ENCODE measurements at regions not wholly inside any gene's neighbourhood (a gene's known extent, or its start where the extent isn't known, plus 50 kb on each side); places are given as distances from the start of the nearest gene placed in this dataset.
"Not testable (repeated sequence)": the region's sequence is repeated elsewhere in the genome, so short reads cannot be mapped to it uniquely, and the experiment has no call there.

DNA sequence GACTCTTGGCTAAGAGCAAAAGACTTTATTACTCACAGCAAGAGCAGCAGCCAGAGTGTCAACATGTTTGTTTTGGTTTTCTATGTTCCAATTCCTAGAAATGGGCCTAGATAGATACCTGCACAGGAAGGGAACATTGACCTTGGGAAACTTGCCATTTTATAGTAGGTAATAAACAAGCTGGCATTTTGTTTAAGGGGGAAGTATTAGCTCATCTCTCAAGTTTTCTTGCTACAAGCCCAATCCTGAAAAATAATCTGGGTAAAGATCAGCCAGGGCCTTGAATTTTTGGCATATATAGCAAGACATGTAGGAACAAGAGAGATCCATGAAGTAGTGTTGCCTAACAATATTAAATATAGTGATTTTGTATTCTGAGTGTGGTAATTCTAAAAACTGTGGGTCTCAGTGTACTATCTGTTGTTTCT is 51.4 kb upstream of the RGL1 start:
- no peak for DNase-seq

DNA sequence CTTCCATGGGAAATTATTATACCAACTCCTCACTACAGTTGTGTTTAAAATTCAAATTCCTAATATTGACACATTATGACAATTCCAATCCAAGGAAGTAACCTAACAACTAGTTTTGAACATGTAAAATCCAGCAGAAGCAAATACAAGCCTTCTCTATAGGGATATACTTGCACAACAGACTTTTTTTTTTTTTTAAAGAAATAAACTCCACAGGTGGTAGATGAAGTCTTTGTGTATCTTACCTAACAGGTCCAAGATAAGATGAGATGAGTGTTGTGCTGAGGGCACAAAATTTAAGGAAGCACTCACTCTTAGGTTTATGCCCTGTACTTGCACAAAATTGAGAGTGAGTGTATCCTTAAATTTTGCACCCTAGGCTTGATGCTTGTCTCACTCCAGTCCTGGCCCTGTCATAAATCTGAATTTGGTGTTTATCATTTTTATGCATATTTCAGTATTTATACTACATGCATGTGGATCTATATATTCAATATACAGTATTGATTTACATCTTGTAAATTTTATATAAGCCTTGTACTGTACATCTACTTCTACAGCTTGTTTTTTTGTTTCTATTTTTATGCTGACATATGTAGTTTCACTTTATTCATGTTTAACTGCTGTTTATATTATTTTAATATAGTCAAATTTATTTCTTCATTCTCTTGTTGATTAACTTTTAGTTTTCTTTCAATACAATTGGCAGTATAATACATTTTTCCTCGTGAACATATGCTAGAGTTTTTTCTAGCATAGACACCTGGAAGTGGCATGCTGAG is 60.6 kb upstream of the RGL1 start:
- DNase-seq: no peak

DNA sequence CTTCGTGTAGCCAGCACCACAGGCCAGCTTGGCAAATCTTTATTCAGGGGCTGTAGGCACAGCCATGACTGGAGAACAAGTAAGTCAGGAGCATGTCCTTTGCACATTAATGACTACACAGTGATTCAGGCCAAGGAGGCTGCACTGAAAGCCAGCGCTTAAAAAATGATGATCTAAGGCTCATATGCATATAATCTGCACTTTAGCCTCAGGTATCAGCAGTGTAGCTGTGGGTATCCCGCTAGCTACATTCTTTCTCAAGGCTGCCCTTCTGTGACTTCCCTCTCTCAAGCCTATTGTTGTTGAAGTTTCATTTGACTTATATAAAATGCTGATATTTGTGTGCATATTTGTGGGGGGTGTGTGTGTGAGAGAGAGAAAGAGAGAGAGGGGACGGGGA is 62.6 kb upstream of the RGL1 start:
- no peak for DNase-seq

DNA sequence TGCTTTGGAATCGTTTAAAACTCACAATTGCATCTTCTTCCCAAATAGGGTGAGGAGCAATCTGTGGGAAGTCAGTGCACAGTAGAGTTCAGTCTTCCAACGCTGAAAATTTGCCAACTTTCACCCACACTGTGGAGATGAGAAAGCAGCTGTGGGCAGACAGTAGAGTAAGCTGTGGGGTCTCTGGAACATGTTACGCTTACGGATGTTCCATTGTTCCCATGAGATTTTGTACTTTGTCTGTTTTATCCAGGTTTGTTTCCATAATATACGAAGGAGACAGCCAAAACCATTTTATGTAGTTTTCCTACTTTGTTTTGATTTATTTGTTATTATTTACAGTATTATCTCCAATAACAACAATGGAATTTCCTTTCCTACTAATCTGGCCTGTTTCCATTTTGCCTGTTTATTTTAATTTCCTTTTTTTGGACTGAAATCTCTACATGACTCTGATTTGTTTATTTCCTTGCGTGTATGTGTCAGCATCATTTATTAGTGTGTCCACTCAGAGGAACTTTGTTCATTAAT is 65.1 kb upstream of the RGL1 start:
- DNase-seq: peak; percentile 68

DNA sequence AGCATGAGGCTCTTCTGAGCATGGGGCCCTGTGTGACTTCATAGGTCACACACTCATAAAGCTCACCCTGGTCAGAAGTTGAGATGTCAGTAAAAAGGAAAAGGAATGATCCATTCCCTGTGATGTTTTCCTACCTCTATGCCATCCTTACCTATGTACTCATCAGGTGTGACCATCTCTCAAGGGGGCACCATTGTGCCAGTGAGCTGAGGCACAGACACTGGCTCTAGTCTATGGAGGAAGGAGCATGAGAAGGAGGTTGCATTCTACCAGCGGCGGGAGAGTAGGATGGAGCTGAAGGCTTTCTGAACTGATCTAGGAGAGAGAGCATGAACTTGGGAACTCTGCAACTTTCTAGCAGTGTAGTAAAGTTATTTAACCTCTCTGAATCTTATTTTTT is 65.8 kb upstream of the RGL1 start:
- no peak for DNase-seq

DNA sequence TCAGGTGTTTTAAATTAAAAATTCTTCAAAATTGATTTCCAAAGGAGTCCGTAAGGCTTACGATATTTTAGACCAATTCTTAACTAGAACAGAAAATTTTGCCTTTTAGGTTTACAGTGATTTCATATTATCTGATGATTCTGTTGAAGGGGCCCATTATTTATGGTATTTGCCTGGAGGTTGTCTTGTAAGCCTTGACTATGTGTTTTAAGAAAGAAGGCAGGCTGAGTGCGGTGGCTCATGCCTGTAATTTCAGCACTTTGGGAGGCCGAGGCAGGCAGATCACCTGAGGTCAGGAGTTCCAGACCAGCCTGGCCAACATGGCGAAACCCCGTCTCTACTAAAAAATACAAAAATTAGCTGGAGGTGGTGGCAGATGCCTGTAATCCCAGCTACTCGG is 67.0 kb upstream of the RGL1 start:
- DNase-seq: not testable (repeated sequence)

DNA sequence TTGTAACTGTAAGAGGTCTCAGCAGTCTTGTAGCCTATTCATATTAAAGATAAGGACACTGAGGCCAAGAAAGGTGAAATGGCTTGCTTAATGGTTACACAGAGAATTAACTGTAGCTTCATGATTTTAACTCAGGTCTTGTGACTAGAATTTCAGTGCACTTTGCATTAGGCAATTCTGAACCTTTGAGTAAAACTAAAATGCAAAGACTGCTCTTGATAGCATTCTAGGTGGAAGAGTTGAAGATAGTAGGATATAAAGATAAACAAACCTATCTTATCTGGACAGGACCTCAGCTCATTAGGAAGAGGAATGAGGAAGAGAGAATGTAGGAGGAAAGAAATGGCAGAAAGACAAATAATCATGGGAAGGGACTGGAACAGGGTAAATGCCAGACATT is 68.6 kb upstream of the RGL1 start:
- no peak for DNase-seq

DNA sequence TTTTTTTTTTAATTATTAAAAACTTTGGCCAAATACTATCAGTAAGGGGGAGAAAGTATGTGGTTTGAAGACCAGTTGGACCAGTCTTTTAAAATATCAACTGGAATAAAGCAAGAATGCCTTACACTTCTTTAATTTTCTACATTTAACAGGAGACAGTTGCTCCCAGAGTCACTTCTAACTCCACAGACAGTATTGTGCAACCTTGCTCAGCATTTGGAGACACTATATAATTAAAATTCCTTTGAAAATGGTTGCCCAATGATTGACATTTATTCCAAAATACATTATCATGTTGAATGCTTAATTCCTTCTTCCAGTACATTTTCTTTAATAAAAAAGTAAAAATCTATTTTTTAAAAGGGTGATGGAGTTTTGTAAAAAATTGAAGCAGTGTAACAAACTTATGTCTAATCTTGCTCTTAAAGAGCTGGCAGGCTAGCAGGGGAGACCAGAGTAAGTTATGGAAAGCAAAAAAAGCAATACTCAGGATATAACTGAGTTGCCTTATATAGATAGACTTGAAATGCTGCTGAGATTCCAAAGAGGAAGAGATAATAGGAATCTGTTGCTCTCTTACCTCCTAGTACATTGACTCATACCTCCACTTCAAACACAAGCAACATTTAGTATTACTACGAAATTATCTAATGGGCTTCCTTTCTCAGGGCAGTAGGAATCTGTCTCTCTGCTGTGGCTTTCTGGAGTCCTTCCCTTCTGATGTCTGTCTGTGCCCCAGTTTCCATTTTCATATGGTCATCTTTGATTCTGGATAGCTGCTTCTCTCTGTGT is 69.7 kb upstream of the RGL1 start:
- no peak for DNase-seq

DNA sequence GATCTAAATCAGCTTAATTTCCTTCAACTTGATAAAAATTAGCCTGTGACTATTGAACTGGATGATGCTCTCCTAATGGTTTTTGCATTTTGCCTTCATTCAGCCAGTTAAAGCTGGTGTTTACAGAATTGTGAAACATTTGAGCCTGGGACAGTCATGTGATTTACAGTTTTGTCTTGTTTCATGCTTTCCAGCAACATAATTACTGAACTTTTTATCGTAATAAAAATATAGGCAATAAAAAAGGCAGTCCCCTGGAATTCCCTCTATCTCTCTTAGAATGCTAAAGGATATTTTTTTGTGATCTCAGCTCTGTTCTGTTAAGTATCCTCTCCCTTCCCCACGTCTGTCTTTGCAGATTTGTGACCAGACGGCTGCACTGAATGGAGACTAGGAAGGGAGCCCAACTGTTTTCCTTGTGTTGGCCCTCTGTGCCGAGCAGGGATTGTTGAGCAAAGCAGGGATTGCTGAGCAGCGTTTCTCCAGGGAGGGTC is 70.3 kb upstream of the RGL1 start:
- DNase-seq: peak; percentile 86

DNA sequence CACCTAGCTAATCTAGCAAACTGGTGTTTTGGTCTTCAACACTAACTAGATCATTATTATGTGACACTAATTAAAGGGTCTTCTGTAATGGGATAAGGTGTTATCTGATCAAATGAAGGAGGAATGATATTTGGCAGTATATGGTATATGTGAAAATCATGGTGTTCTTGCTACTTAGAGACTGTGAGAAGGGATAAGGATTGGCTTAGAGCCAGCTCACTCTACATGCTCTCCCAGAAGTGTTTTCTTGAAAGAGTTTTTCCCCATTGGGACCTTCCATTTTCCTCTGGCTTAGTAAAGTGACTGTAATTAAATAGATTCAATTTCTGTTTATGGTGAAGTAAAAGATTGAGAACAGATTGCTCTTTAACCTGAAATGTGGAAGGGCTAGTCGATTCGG is 71.2 kb upstream of the RGL1 start:
- DNase-seq: no peak

DNA sequence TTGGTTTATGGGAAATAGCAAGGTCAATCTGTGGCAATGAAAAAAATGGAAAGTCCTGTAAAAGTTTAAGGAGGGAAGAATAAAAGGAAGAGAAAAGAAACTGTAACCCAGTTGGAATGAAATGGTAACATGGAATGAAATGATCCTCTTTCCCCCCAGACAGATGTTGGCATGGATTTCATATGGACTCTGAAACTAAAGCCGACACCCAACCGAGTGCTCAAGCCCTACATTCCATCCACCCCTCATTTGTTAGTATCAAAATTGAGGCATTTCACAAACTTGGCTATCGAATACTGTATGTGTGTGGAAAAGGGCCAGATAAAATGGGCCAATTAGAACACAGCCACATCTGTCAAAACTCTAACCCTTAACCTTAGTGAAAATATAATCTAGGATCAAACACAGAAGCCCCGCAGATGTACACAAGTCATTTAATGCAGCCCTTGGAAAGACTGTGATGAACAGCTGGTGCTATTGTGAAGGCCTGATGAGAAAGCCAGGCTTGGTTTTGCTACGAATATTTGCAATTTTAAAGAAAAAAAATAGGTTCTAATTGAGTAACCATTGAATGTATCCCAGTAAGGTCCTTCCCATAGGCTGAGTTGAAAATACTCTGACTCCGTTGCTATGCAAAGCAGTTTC is 72.6 kb upstream of the RGL1 start:
- peak; percentile 65 for DNase-seq

DNA sequence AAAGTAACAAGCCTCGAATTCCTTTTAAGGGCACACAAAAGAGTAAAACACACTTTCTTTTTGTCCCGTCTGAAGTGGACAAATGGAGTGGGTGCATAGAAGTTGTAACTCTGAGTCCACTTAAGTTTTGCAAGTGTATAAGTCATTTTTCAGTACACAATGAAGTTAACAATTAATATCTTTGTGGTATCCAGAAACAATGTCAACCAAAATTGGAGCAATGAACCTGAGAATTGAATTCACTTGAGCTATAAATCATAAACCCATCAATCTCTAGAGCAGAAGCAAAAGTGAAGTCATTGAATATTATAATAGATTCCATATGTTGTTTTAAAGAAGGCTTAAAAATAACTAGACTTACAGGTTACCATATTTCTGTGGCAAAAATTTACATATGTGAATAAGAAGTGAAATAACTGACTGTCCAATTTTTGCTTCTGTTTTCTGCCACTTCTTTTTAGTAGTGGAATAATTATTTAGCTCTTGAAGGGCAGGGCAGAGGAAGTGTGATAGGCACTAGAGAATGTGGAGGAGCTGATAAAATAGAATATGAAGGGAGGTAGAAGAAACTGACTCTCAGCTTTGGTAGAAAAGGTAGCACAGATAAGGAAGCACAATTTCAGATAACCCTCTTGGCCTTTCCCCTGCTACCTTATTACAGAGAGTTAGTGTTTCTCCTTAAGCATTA is 73.9 kb upstream of the RGL1 start:
- no peak for DNase-seq

DNA sequence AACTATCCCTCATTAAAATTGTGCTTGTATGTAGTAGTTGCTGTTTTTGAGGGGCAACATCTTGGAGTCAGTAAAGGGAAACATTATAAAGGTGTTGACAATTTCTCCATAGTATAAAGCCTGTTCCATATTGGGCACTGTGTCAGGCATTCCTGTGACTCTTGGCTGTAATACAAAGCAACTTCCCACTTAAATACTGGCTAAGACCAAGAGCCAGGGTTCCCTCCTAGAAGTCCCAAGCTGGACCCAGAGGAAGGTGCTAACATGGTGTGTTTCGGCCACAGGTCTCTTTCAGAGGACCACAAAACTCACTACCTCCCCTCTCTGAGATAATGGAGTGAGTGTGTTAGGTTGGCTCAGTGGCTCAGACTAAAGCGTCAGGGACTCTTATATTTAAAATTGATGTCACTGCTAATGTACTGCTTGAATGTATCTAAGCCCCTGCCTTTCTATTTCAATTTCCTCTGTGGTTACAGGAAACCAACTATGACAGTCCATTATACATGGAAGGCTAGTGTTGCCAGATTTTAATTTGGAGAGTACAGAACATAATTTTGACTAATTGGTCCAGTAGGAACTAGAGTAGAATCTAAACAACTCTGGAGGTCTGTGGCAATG is 74.7 kb upstream of the RGL1 start:
- DNase-seq: no peak

DNA sequence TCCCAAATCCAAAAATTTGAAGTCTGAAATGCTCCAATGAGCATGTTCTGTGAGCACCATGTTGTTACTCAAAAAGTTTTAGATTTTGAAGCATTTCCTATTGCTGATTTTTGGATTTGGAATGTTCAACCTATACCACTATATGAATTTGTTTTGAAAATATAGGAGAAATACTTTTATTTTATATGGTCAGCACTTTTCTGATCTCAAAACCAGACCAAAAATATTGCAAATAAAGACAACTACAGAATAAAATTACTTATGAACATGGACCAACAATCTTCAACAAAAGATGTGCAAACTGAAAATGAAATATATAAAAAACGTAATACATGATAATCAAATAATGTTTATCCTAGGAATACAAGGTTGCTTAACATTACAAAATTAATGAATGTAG is 73.7 kb upstream of the APOBEC4 start:
- DNase-seq: no peak

DNA sequence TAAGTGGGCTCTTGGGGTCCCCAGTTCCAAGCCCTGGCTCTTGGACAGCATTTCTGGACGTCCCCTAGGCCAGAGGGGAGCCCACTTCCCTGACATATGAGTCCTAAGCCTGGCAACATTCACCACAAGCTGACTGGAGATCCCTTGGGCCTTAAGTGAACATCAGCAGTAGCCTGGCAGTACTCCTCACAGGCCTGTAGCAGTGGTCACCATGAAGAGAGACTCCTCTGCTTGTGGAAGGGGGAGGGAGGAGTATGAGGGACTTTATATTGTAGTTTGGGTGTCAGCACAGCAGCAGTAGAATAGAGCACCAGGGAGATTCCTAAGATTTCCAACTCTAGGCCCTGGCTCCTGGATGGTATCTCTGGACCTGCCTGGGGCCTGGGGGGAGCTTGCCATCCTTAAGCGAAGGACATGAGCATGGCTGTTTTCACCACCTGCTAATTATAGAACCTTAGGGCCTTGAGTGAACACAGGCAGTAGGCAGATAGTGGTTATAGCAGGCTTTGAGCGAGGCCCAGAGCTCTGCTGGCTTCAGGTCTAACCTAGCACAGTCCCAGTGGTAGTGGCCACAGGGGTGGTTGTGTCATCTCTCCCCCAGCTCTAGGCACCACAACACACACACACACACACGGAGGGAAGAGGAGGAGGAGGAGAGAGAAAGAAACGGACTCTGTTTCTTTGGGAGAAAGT is 71.4 kb upstream of the APOBEC4 start:
- no peak for DNase-seq

DNA sequence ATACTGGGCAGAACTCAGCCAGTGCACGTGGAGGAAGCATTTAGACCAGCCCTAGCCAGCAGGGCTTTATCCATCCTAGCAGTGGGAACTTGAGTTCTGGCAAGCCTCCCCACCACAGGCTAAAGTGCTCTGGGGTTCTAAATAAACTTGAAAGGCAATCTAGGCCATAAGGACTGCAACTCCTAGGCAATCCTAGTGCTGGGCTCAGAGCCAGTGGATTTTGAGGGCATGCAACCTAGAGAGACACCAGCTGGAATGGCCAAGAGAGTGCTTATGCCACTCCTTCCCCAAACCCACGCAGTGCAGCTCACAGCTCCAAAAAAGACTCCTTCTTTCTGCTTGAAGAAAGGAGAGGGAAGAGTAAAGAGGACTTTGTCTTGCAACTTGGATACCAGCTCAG is 70.5 kb upstream of the APOBEC4 start:
- DNase-seq: no peak

DNA sequence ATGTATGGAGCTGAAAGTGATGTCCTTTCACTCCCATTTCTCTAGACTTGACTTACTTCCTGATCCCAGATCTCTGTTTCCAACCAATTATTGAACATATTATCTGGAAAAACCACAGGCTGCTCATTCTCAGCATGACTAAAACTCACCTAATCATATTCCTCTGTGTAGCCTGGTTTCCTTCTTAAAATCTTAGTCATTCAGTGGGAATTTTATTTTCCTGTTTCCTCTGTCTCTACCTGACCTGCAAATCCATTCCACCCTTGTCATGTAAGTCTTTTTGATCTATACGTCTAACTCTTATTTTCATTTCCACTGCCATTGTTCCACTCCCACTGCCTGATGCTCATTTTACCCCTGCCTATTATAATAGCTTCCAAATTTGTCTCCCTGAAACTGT is 67.9 kb upstream of the APOBEC4 start:
- no peak for DNase-seq

DNA sequence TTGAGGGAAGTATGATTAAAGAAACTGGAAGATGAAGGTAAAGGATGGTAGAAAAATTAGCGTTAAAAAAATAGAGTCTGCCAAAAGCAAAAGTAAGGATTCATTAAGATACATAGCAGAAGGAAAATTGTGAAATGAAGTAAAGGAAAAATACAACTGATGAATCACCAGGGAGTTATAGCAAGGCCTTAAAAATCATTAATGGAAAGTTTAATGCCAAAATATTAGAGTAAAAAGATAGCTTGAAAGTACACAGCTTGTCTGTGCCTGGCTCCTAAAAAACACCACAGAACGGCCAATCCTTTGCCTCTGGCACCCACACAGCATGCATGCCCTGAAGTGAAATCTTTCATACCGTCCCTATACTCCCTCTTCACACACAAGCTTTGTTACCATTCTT is 66.9 kb upstream of the APOBEC4 start:
- DNase-seq: peak; percentile 62

DNA sequence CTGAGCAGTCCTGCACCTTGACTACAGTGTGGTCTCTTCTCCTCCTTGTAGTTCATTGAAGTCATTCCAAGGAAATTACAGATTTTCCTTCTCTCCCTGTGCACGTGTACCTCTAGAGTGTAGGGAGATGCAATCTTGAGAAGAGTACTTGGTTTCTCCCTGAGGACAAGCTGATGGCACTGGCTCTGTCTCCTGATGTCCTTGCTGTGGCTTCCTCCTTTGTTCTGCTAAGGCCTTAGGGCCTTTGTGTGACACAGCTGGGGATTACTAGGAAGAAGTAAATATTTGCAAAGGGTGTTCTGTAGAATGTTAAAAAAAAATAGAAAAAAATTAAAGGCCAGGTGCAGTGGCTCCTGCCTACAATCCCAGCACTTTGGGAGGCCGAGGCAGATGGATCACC is 66.2 kb upstream of the APOBEC4 start:
- no peak for DNase-seq

DNA sequence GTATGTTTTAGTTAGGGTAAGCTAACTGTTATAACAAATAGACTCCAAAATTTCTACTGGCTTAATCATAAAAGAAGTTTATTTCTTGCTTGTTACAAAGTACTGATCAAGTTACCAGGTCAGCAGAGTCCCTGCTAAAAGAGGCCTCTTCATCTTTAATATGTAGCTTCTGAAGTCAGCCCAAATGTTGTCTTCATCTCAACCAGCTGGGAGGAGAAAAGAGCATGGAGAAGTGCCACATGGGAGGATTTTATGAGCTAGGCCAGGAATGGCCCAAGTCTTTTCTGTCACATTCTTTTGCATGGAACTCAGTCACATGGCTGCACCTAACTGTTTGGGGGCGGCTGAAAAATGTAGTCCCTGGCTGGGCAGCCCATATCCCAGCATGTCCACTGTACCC is 63.2 kb upstream of the APOBEC4 start:
- no peak for DNase-seq
